HepG2 (cell line): ENCODE measurements at regions not wholly inside any gene's neighbourhood (a gene's known extent, or its start where the extent isn't known, plus 50 kb on each side); places are given as distances from the start of the nearest gene placed in this dataset.

Experiments
- CEBPB ChIP-seq: IDR thresholded peaks from 2 replicates; pipeline ENCODE4 v1.6.1; 2011; ENCODE audit warnings: low read depth, low read length, improper control_type of control experiment, borderline replicate concordance
- ZNF510 ChIP-seq: sonication (generic); formaldehyde crosslinking; IDR thresholded peaks from 2 replicates; pipeline ENCODE4 v1.4.0; 2020; ENCODE audit warnings: low read depth, mild to moderate bottlenecking, missing genetic modification reagents
- TF ChIP-seq, protein P1 (sequence below): sonication (generic); formaldehyde crosslinking; IDR thresholded peaks from 2 replicates; pipeline ENCODE4 v1.5.0; 2020; ENCODE audit warnings: mild to moderate bottlenecking, missing genetic modification reagents, moderate library complexity

DNA sequence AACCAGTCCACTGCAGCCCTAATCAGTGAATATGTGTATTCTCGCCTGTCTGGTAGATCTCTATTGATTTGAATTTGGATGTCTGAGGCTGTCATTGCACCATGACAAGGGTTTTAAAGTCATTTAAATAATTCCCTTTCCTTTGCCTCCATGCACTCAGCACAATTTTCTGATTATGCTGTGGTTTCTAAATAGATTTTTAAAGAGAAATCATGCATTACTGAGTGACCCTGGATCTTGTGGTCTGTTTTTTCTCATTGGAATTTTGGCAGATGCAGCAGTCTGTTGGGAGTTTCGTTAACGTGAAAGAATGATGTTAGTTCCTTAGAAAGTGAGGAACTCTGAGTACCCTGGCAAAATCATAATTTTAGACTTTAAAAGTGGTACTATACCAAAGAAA is 396.0 kb downstream of the LRRC70 start:
- TF ChIP-seq CEBPB, result no peak
- TF ChIP-seq ZNF510, result no peak
- TF ChIP-seq, protein P1, sequence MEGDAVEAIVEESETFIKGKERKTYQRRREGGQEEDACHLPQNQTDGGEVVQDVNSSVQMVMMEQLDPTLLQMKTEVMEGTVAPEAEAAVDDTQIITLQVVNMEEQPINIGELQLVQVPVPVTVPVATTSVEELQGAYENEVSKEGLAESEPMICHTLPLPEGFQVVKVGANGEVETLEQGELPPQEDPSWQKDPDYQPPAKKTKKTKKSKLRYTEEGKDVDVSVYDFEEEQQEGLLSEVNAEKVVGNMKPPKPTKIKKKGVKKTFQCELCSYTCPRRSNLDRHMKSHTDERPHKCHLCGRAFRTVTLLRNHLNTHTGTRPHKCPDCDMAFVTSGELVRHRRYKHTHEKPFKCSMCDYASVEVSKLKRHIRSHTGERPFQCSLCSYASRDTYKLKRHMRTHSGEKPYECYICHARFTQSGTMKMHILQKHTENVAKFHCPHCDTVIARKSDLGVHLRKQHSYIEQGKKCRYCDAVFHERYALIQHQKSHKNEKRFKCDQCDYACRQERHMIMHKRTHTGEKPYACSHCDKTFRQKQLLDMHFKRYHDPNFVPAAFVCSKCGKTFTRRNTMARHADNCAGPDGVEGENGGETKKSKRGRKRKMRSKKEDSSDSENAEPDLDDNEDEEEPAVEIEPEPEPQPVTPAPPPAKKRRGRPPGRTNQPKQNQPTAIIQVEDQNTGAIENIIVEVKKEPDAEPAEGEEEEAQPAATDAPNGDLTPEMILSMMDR (CRISPR knock-in tag), result no peak
